Endodermal cell (in vitro differentiated cells): ENCODE measurements at regions not wholly inside any gene's neighbourhood (a gene's known extent, or its start where the extent isn't known, plus 50 kb on each side); places are given as distances from the start of the nearest gene placed in this dataset.

ENCODE experiments used
- DNase-seq: peaks from one replicate; pipeline ENCODE4 v3.0.0-alpha.2; 2017
- H3K27ac ChIP-seq: 2 replicates; pipeline ENCODE4 v1.5.1; 2013; ENCODE audit warnings: mild to moderate bottlenecking, low read depth, low read length, moderate library complexity
- H3K27me3 ChIP-seq: 2 replicates; pipeline ENCODE4 v1.6.1; 2013; ENCODE audit warnings: mild to moderate bottlenecking, low read length, moderate library complexity; ENCODE audit not compliant: insufficient read depth, control insufficient read depth, poor library complexity, severe bottlenecking
- H3K36me3 ChIP-seq: 2 replicates; pipeline ENCODE4 v1.7.0; 2013; ENCODE audit warnings: mild to moderate bottlenecking, low read length, moderate library complexity; ENCODE audit not compliant: control insufficient read depth, insufficient read depth
- H3K4me1 ChIP-seq: one replicate; pipeline ENCODE4 v1.7.0; 2013; ENCODE audit warnings: low read length; ENCODE audit not compliant: control insufficient read depth, insufficient read depth
- H3K4me3 ChIP-seq: 2 replicates; pipeline ENCODE4 v1.5.1; 2013; ENCODE audit warnings: mild to moderate bottlenecking, low read length, moderate library complexity
- H3K9ac ChIP-seq: 2 replicates; pipeline ENCODE4 v1.6.1; 2013; ENCODE audit warnings: mild to moderate bottlenecking, low read length, moderate library complexity; ENCODE audit not compliant: poor library complexity, severe bottlenecking; ENCODE audit errors: extremely low read depth
- H3K9me3 ChIP-seq: 2 replicates; pipeline ENCODE4 v1.6.1; 2013; ENCODE audit warnings: mild to moderate bottlenecking, low read length, moderate library complexity; ENCODE audit not compliant: control insufficient read depth
- H3K27ac Mint-ChIP-seq: 2 replicates; pipeline ENCODE4 v1.8.0; 2020; ENCODE audit warnings: mixed read lengths
- H3K27me3 Mint-ChIP-seq: 2 replicates; pipeline ENCODE4 v1.8.0; 2021; ENCODE audit warnings: mild to moderate bottlenecking, mixed read lengths; ENCODE audit not compliant: insufficient read depth
- H3K36me3 Mint-ChIP-seq: 2 replicates; pipeline ENCODE4 v1.8.0; 2020; ENCODE audit warnings: low read depth, mixed read lengths
- H3K4me1 Mint-ChIP-seq: 2 replicates; pipeline ENCODE4 v1.8.0; 2020; ENCODE audit warnings: mixed read lengths
- H3K4me3 Mint-ChIP-seq: 2 replicates; pipeline ENCODE4 v1.8.0; 2020; ENCODE audit warnings: mild to moderate bottlenecking, moderate library complexity, mixed read lengths
- H3K9me3 Mint-ChIP-seq: 2 replicates; pipeline ENCODE4 v1.8.0; 2020; ENCODE audit warnings: mild to moderate bottlenecking, mixed read lengths
- CTCF ChIP-seq: fragments of 200-600 bp; sonication (generic); conservative IDR thresholded peaks from 2 replicates; pipeline ENCODE4 v1.5.0; 2021; ENCODE audit warnings: antibody characterized with exemption, mild to moderate bottlenecking
- WGBS, 2 experiments: methylation state at CpG; one replicate each; pipeline versions ENCODE4 v1.1.5 to v1.1.7; 2013; ENCODE audit warnings: missing lambda C conversion rate in 2 of 2, mixed read lengths in 1 of 2; ENCODE audit not compliant: insufficient coverage in 1 of 2, insufficient read length in 1 of 2; 5-methylcytosine and 5-hydroxymethylcytosine counted together

- Histone ChIP-seq H3K36me3 (no peaks in the 10 kb centered on the region), H3K4me1 (no peaks in the 10 kb centered on the region), H3K9ac (no peak overlapping the region), H3K27ac (no peak overlapping the region), H3K4me3 (no peak overlapping the region), H3K27me3 (no peaks in the 10 kb centered on the region), H3K9me3 (peaks cover 12% of the 10 kb centered on the region)
- Mint-ChIP-seq H3K9me3 (peaks cover 34% of the 10 kb centered on the region), H3K4me3 (no peak overlapping the region), H3K27me3 (no peaks in the 10 kb centered on the region), H3K36me3 (no peaks in the 10 kb centered on the region), H3K4me1 (no peaks in the 10 kb centered on the region), H3K27ac (no peak overlapping the region)
- WGBS, 2 experiments, result 58 to 76% methylated on average over 2 to 5 of the region's 5 CpGs
- TF ChIP-seq CTCF, result no peak
- DNase-seq, result no peak
Observed at GRCh38 chrX:9163214-9163709, 129.3 kb upstream of the FAM9B start.

- H3K9me3 ChIP-seq, result peaks cover 12% of the 10 kb centered on the region
- H3K9ac ChIP-seq, result no peak overlapping the region
- DNase-seq, result no peak
- peaks cover 36% of the 10 kb centered on the region for H3K9me3 Mint-ChIP-seq
- H3K27me3 ChIP-seq, result no peaks in the 10 kb centered on the region
- H3K4me3 ChIP-seq, result no peak overlapping the region
- no peaks in the 10 kb centered on the region for H3K36me3 Mint-ChIP-seq
- WGBS, 2 experiments, result 100% methylated on average over 1 to 2 of the region's 7 CpGs
- H3K27ac Mint-ChIP-seq, result no peak overlapping the region
- no peaks in the 10 kb centered on the region for H3K4me1 ChIP-seq
- H3K4me1 Mint-ChIP-seq, result no peaks in the 10 kb centered on the region
- no peak for TF ChIP-seq CTCF
- H3K27me3 Mint-ChIP-seq, result no peaks in the 10 kb centered on the region
- no peaks in the 10 kb centered on the region for H3K36me3 ChIP-seq
- H3K27ac ChIP-seq, result no peak overlapping the region
- no peak overlapping the region for H3K4me3 Mint-ChIP-seq
Observed at GRCh38 chrX:9164086-9164485, 130.2 kb upstream of the FAM9B start.

DNA sequence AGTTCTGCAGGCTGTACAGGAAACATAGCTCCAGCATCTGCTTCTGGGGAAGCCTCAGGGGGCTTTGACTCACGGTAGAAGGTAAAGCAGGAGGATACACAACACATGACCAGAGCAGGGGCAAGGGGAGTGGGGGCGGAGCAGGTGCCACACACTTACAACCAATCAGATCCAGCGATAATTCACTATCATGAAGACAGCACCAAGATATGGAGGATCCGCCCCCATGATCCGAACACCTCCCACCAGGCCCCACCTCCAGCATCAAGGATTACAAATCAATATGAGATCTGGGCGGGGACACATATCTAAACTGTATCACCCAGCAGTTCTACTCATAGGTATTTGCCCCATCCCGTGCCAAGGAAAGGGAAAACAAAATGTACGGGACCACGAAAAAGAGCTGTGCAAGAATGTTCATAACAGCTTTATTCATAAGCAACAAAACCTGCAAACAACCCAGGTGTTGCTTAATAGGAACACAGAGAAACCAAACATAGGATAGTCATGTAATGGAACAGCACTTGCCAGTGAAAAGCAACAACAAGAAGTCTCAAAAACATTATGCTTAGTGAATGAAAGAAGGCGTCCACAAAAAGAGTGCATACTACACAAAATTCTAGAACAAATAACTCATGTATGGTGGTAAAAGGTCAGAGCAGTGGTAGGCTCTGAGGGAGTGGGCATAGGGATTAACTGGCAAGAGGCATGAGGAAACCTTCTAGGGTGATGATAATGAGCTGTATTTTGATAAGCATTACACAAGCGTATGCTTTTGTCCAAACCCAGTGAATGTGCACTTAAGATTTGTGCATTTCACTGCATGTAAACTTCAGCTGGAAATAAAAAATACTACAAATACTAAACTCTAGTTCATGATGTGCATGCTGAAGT lies 130.9 kb upstream of the FAM9B start:
- no peaks in the 10 kb centered on the region for H3K4me1 ChIP-seq
- no peaks in the 10 kb centered on the region for H3K36me3 ChIP-seq
- H3K27me3 ChIP-seq, result no peaks in the 10 kb centered on the region
- H3K27ac ChIP-seq, result no peak overlapping the region
- peaks cover 33% of the 10 kb centered on the region for H3K9me3 Mint-ChIP-seq
- H3K27ac Mint-ChIP-seq, result no peak overlapping the region
- no peak for DNase-seq
- H3K27me3 Mint-ChIP-seq, result no peaks in the 10 kb centered on the region
- no peak overlapping the region for H3K9ac ChIP-seq
- H3K4me3 ChIP-seq, result no peak overlapping the region
- no peak for TF ChIP-seq CTCF
- H3K4me1 Mint-ChIP-seq, result no peaks in the 10 kb centered on the region
- peaks cover 12% of the 10 kb centered on the region for H3K9me3 ChIP-seq
- no peaks in the 10 kb centered on the region for H3K36me3 Mint-ChIP-seq
- WGBS, 2 experiments, result 94% methylated on average over 8 of the region's 11 CpGs; no CpG with 5 or more reads in 1 of the 2 experiments
- H3K4me3 Mint-ChIP-seq, result no peak overlapping the region
